GM23338 (cell line): ENCODE measurements at regions not wholly inside any gene's neighbourhood (a gene's known extent, or its start where the extent isn't known, plus 50 kb on each side); places are given as distances from the start of the nearest gene placed in this dataset.

Source experiments
- ATAC-seq: fragments of 200-7000 bp; cut with Tn5 transposase; 3 replicates; pipeline ENCODE4 v1.9.1; 2020
- DNase-seq: peaks from one replicate; pipeline ENCODE4 v3.0.0-alpha.2; 2015; ENCODE audit warnings: low spot score
- H2AFZ ChIP-seq: fragments of 200-600 bp; sonication (generic); 2 replicates; pipeline ENCODE4 v1.8.0; 2016; ENCODE audit warnings: antibody characterized with exemption, mild to moderate bottlenecking, moderate library complexity
- H3F3A ChIP-seq: fragments of 200-600 bp; sonication (generic); replicated peaks from 2 replicates; pipeline ENCODE4 v1.8.0; 2017; ENCODE audit warnings: antibody characterized with exemption, mixed run types, low read depth
- H3K27ac ChIP-seq: fragments of 200-600 bp; sonication (generic); 2 replicates; pipeline ENCODE4 v1.6.1; 2016; ENCODE audit warnings: low read depth
- H3K27me3 ChIP-seq: fragments of 200-600 bp; sonication (generic); 2 replicates; pipeline ENCODE4 v1.8.0; 2016; ENCODE audit warnings: mild to moderate bottlenecking, mixed run types, moderate library complexity; ENCODE audit not compliant: insufficient read depth
- H3K36me3 ChIP-seq: fragments of 200-600 bp; sonication (generic); 2 replicates; pipeline ENCODE4 v1.8.0; 2016; ENCODE audit warnings: mild to moderate bottlenecking; ENCODE audit not compliant: insufficient read depth
- H3K4me1 ChIP-seq: fragments of 200-600 bp; sonication (generic); 2 replicates; pipeline ENCODE4 v1.8.0; 2016; ENCODE audit warnings: mild to moderate bottlenecking, moderate library complexity; ENCODE audit not compliant: insufficient read depth
- H3K4me2 ChIP-seq: fragments of 200-600 bp; sonication (generic); 2 replicates; pipeline ENCODE4 v1.7.1; 2017; ENCODE audit warnings: mixed run types
- H3K4me3 ChIP-seq: fragments of 200-600 bp; sonication (generic); 2 replicates; pipeline ENCODE4 v1.6.1; 2016; ENCODE audit warnings: mixed run types
- H3K79me2 ChIP-seq: fragments of 200-600 bp; sonication (generic); replicated peaks from 2 replicates; pipeline ENCODE4 v1.8.0; 2017; ENCODE audit warnings: mild to moderate bottlenecking; ENCODE audit not compliant: insufficient read depth
- H3K9me2 ChIP-seq: fragments of 200-600 bp; sonication (generic); 2 replicates; pipeline ENCODE4 v1.8.0; 2017; ENCODE audit not compliant: insufficient read depth
- H4K20me1 ChIP-seq: fragments of 200-600 bp; sonication (generic); replicated peaks from 2 replicates; pipeline ENCODE4 v1.8.0; 2017; ENCODE audit warnings: mild to moderate bottlenecking; ENCODE audit not compliant: insufficient read depth
- H3K27ac Mint-ChIP-seq: 2 replicates; pipeline ENCODE4 v1.8.0; 2020; ENCODE audit warnings: inconsistent platforms, mild to moderate bottlenecking, moderate library complexity, mixed read lengths
- H3K27me3 Mint-ChIP-seq: 3 replicates; pipeline ENCODE4 v1.8.0; 2022; ENCODE audit warnings: low read depth, mild to moderate bottlenecking, moderate library complexity, mixed read lengths, inconsistent platforms; ENCODE audit not compliant: insufficient read depth, poor library complexity
- H3K36me3 Mint-ChIP-seq: 3 replicates; pipeline ENCODE4 v1.8.0; 2021; ENCODE audit warnings: low read depth, mild to moderate bottlenecking, inconsistent platforms, moderate library complexity, mixed read lengths
- H3K4me1 Mint-ChIP-seq: 3 replicates; pipeline ENCODE4 v1.8.0; 2020; ENCODE audit warnings: mild to moderate bottlenecking, inconsistent platforms, mixed read lengths
- H3K4me3 Mint-ChIP-seq: 3 replicates; pipeline ENCODE4 v1.8.0; 2021; ENCODE audit warnings: moderate library complexity, mild to moderate bottlenecking, inconsistent platforms, mixed read lengths
- H3K9me3 Mint-ChIP-seq: 3 replicates; pipeline ENCODE4 v1.8.0; 2020; ENCODE audit warnings: moderate library complexity, mild to moderate bottlenecking, inconsistent platforms, mixed read lengths
- CREB1 ChIP-seq: fragments of 250-450 bp; sonication (Bioruptor Pico); IDR thresholded peaks from 2 replicates; pipeline ENCODE4 v1.5.0; 2020; ENCODE audit warnings: low read depth, mild to moderate bottlenecking, moderate library complexity
- ETS1 ChIP-seq: IDR thresholded peaks from 2 replicates; pipeline ENCODE4 v1.6.1; 2016; ENCODE audit warnings: antibody characterized with exemption
- EZH2 ChIP-seq: fragments of 200-600 bp; sonication (generic); IDR thresholded peaks from one replicate; pipeline ENCODE4 v1.8.0; 2017; ENCODE audit warnings: antibody characterized with exemption, mild to moderate bottlenecking, low read depth; ENCODE audit not compliant: unreplicated experiment
- EZH2phosphoT487 ChIP-seq: fragments of 200-600 bp; sonication (generic); IDR thresholded peaks from one replicate; pipeline ENCODE4 v1.8.1; 2018; ENCODE audit warnings: antibody characterized with exemption; ENCODE audit not compliant: unreplicated experiment
- JUNB ChIP-seq: IDR thresholded peaks from one replicate; pipeline ENCODE4 v1.6.1; 2016; ENCODE audit warnings: antibody characterized with exemption; ENCODE audit not compliant: unreplicated experiment
- NANOG ChIP-seq: IDR thresholded peaks from 2 replicates; pipeline ENCODE4 v1.6.1; 2016; ENCODE audit warnings: antibody characterized with exemption, borderline replicate concordance
- POLR2AphosphoS5 ChIP-seq: IDR thresholded peaks from 2 replicates; pipeline ENCODE4 v1.6.1; 2016; ENCODE audit warnings: antibody characterized with exemption, low read depth
- STAT1 ChIP-seq: IDR thresholded peaks from one replicate; pipeline ENCODE4 v1.6.1; 2016; ENCODE audit warnings: antibody characterized with exemption; ENCODE audit not compliant: unreplicated experiment
- ZNF114 ChIP-seq: fragments of 250-450 bp; sonication (Bioruptor Pico); IDR thresholded peaks from 2 replicates; pipeline ENCODE4 v1.5.0; 2020; ENCODE audit warnings: mild to moderate bottlenecking, moderate library complexity
- ZNF331 ChIP-seq: fragments of 250-450 bp; sonication (Bioruptor Pico); IDR thresholded peaks from 2 replicates; pipeline ENCODE4 v1.5.0; 2020; ENCODE audit warnings: low read depth, mild to moderate bottlenecking, moderate library complexity
- TF ChIP-seq, protein P1 (sequence below): IDR thresholded peaks from one replicate; pipeline ENCODE4 v1.6.1; 2018; ENCODE audit warnings: antibody characterized with exemption; ENCODE audit not compliant: unreplicated experiment
- TF ChIP-seq, protein P2 (sequence below): fragments of 250-450 bp; sonication (Bioruptor Pico); IDR thresholded peaks from 2 replicates; pipeline ENCODE4 v1.5.0; 2020; ENCODE audit warnings: mild to moderate bottlenecking, moderate library complexity
- TF ChIP-seq, protein P3 (sequence below), 2 experiments: fragments of 200-600 bp in 1 of 2; sonication (generic) in 1 of 2; conservative IDR thresholded peaks; 2 replicates each; pipeline versions ENCODE4 v1.5.1 to v1.6.1; 2016 to 2017; ENCODE audit warnings: antibody characterized with exemption in 2 of 2, low read depth in 2 of 2, mild to moderate bottlenecking in 2 of 2, moderate library complexity in 1 of 2

DNA sequence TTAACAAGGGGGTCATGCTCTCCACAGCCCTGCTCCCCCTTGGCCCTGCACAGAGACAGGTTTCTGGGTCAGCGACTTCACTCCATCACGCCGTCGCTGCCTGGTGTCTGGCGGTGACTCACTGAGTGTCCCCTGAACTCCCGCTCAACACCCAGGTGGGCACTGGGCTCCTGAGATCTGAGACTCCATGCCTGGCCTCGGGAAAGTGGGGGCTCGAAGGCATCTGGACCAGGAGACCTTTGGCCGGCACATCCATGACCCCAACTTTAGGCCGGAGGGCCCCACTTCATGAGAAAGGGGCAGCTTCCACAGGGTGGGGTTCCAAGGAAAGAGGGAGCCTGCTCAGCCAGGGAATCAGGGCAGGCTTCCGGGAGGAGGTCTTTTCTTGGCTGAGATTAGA is 79.3 kb upstream of the PRR5 start:
- no peak for ATAC-seq
- Histone ChIP-seq H4K20me1 (no peaks in the 10 kb centered on the region), H3K79me2 (no peaks in the 10 kb centered on the region), H2AFZ (no peak overlapping the region), H3F3A (0 out of 2 replicates have a peak, but pooled peaks cover 4% of the 10 kb centered on the region), H3K4me1 (no peaks in the 10 kb centered on the region), H3K4me2 (no peak overlapping the region), H3K9me2 (no peaks in the 10 kb centered on the region), H3K27me3 (peaks cover 26% of the 10 kb centered on the region), H3K4me3 (no peak overlapping the region), H3K36me3 (no peaks in the 10 kb centered on the region), H3K27ac (no peak overlapping the region)
- Mint-ChIP-seq H3K9me3 (no peaks in the 10 kb centered on the region), H3K4me3 (no peak overlapping the region), H3K4me1 (no peaks in the 10 kb centered on the region; the same call in 1 of the 3 replicates), H3K36me3 (no peaks in the 10 kb centered on the region; the same call in 2 of the 3 replicates), H3K27ac (no peak overlapping the region), H3K27me3 (peaks cover 33% of the 10 kb centered on the region)
- DNase-seq, result no peak
- TF ChIP-seq NANOG (no peak), ZNF331 (CRISPR knock-in tag) (no peak), STAT1 (no peak), CREB1 (no peak), JUNB (no peak), EZH2phosphoT487 (no peak), POLR2AphosphoS5 (no peak), ZNF114 (no peak), ETS1 (no peak), EZH2 (no peak)
- TF ChIP-seq, protein P1, sequence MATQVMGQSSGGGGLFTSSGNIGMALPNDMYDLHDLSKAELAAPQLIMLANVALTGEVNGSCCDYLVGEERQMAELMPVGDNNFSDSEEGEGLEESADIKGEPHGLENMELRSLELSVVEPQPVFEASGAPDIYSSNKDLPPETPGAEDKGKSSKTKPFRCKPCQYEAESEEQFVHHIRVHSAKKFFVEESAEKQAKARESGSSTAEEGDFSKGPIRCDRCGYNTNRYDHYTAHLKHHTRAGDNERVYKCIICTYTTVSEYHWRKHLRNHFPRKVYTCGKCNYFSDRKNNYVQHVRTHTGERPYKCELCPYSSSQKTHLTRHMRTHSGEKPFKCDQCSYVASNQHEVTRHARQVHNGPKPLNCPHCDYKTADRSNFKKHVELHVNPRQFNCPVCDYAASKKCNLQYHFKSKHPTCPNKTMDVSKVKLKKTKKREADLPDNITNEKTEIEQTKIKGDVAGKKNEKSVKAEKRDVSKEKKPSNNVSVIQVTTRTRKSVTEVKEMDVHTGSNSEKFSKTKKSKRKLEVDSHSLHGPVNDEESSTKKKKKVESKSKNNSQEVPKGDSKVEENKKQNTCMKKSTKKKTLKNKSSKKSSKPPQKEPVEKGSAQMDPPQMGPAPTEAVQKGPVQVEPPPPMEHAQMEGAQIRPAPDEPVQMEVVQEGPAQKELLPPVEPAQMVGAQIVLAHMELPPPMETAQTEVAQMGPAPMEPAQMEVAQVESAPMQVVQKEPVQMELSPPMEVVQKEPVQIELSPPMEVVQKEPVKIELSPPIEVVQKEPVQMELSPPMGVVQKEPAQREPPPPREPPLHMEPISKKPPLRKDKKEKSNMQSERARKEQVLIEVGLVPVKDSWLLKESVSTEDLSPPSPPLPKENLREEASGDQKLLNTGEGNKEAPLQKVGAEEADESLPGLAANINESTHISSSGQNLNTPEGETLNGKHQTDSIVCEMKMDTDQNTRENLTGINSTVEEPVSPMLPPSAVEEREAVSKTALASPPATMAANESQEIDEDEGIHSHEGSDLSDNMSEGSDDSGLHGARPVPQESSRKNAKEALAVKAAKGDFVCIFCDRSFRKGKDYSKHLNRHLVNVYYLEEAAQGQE, result no peak
- TF ChIP-seq, protein P2, sequence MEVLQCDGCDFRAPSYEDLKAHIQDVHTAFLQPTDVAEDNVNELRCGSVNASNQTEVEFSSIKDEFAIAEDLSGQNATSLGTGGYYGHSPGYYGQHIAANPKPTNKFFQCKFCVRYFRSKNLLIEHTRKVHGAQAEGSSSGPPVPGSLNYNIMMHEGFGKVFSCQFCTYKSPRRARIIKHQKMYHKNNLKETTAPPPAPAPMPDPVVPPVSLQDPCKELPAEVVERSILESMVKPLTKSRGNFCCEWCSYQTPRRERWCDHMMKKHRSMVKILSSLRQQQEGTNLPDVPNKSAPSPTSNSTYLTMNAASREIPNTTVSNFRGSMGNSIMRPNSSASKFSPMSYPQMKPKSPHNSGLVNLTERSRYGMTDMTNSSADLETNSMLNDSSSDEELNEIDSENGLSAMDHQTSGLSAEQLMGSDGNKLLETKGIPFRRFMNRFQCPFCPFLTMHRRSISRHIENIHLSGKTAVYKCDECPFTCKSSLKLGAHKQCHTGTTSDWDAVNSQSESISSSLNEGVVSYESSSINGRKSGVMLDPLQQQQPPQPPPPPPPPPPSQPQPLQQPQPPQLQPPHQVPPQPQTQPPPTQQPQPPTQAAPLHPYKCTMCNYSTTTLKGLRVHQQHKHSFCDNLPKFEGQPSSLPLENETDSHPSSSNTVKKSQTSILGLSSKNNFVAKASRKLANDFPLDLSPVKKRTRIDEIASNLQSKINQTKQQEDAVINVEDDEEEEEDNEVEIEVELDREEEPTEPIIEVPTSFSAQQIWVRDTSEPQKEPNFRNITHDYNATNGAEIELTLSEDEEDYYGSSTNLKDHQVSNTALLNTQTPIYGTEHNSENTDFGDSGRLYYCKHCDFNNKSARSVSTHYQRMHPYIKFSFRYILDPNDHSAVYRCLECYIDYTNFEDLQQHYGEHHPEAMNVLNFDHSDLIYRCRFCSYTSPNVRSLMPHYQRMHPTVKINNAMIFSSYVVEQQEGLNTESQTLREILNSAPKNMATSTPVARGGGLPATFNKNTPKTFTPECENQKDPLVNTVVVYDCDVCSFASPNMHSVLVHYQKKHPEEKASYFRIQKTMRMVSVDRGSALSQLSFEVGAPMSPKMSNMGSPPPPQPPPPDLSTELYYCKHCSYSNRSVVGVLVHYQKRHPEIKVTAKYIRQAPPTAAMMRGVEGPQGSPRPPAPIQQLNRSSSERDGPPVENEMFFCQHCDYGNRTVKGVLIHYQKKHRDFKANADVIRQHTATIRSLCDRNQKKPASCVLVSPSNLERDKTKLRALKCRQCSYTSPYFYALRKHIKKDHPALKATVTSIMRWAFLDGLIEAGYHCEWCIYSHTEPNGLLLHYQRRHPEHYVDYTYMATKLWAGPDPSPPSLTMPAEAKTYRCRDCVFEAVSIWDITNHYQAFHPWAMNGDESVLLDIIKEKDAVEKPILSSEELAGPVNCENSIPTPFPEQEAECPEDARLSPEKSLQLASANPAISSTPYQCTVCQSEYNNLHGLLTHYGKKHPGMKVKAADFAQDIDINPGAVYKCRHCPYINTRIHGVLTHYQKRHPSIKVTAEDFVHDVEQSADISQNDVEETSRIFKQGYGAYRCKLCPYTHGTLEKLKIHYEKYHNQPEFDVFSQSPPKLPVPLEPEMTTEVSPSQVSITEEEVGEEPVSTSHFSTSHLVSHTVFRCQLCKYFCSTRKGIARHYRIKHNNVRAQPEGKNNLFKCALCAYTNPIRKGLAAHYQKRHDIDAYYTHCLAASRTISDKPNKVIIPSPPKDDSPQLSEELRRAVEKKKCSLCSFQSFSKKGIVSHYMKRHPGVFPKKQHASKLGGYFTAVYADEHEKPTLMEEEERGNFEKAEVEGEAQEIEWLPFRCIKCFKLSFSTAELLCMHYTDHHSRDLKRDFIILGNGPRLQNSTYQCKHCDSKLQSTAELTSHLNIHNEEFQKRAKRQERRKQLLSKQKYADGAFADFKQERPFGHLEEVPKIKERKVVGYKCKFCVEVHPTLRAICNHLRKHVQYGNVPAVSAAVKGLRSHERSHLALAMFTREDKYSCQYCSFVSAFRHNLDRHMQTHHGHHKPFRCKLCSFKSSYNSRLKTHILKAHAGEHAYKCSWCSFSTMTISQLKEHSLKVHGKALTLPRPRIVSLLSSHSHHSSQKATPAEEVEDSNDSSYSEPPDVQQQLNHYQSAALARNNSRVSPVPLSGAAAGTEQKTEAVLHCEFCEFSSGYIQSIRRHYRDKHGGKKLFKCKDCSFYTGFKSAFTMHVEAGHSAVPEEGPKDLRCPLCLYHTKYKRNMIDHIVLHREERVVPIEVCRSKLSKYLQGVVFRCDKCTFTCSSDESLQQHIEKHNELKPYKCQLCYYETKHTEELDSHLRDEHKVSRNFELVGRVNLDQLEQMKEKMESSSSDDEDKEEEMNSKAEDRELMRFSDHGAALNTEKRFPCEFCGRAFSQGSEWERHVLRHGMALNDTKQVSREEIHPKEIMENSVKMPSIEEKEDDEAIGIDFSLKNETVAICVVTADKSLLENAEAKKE (CRISPR knock-in tag), result no peak
- TF ChIP-seq, protein P3, sequence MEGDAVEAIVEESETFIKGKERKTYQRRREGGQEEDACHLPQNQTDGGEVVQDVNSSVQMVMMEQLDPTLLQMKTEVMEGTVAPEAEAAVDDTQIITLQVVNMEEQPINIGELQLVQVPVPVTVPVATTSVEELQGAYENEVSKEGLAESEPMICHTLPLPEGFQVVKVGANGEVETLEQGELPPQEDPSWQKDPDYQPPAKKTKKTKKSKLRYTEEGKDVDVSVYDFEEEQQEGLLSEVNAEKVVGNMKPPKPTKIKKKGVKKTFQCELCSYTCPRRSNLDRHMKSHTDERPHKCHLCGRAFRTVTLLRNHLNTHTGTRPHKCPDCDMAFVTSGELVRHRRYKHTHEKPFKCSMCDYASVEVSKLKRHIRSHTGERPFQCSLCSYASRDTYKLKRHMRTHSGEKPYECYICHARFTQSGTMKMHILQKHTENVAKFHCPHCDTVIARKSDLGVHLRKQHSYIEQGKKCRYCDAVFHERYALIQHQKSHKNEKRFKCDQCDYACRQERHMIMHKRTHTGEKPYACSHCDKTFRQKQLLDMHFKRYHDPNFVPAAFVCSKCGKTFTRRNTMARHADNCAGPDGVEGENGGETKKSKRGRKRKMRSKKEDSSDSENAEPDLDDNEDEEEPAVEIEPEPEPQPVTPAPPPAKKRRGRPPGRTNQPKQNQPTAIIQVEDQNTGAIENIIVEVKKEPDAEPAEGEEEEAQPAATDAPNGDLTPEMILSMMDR (conservative IDR thresholded peaks at IDR 0.05; ENCODE audit: low read depth in 2 of 2), result no peak
